ENCODE measurements at regions not wholly inside any gene's neighbourhood (a gene's known extent, or its start where the extent isn't known, plus 50 kb on each side); places are given as distances from the start of the nearest gene placed in this dataset.

GRCh38 chr2:144712550-144712940, 192.6 kb upstream of the ZEB2 start:
- no peak for TF ChIP-seq CTCF (conservative IDR thresholded peaks at IDR 0.05 in 1 of 2, IDR thresholded peaks at IDR 0.05 in 1 of 2; ENCODE audit: low read depth in 1 of 2, low read length in 2 of 2)
- TF ChIP-seq EZH2 (IDR thresholded peaks at IDR 0.05; ENCODE audit: low read length, missing control alignments) = no peak

Measured in fibroblast of lung (primary cell).